ENCODE measurements at regions not wholly inside any gene's neighbourhood (a gene's known extent, or its start where the extent isn't known, plus 50 kb on each side); places are given as distances from the start of the nearest gene placed in this dataset.
"Not testable (repeated sequence)": the region's sequence is repeated elsewhere in the genome, so short reads cannot be mapped to it uniquely, and the experiment has no call there.

- no peaks in the 10 kb centered on the region for H3K9me3 ChIP-seq (ENCODE audit: insufficient read depth, low read length, severe bottlenecking)
- no peak for ATAC-seq (ENCODE audit: insufficient read depth, low read depth)
- H2AFZ ChIP-seq (ENCODE audit: low read depth, low read length), result no peak overlapping the region
- no peaks in the 10 kb centered on the region for H4K20me1 ChIP-seq (ENCODE audit: insufficient read depth, low read length)
- DNase-seq, result no peak
- H3K27me3 ChIP-seq (ENCODE audit: insufficient read depth, low read length, poor library complexity), result no peaks in the 10 kb centered on the region
- peak overlapping the region; percentile 63 for H3K27ac ChIP-seq (ENCODE audit: low read length)
- H3K4me2 ChIP-seq (ENCODE audit: insufficient read depth, low read length), result no peak overlapping the region
- H3K4me3 ChIP-seq (ENCODE audit: low read depth in 1 of 2, low read length in 2 of 2), result no peak overlapping the region
- no peaks in the 10 kb centered on the region for H3K36me3 ChIP-seq (ENCODE audit: insufficient read depth, low read length)
- no peak for TF ChIP-seq CTCF (IDR thresholded peaks at IDR 0.05; ENCODE audit: borderline replicate concordance, extremely low read depth, low read length, poor library complexity, severe bottlenecking)
- no peak for TF ChIP-seq EZH2 (IDR thresholded peaks at IDR 0.05; ENCODE audit: borderline replicate concordance, low read depth, low read length, severe bottlenecking)
- peaks cover 91% of the 10 kb centered on the region for H3K79me2 ChIP-seq (ENCODE audit: insufficient read depth, low read length)
- no peak overlapping the region for H3K9ac ChIP-seq (ENCODE audit: low read depth, low read length)
- peaks cover 68% of the 10 kb centered on the region for H3K4me1 ChIP-seq (ENCODE audit: insufficient read depth, low read length)
Observed at GRCh38 chr6:21731411-21732031, 138.0 kb downstream of the SOX4 start.

- not testable (repeated sequence) for H3K36me3 ChIP-seq (ENCODE audit: insufficient read depth, low read length); H3K27me3 ChIP-seq (ENCODE audit: insufficient read depth, low read length, poor library complexity); H3K9ac ChIP-seq (ENCODE audit: low read depth, low read length); H4K20me1 ChIP-seq (ENCODE audit: insufficient read depth, low read length); ATAC-seq (ENCODE audit: insufficient read depth, low read depth); H2AFZ ChIP-seq (ENCODE audit: low read depth, low read length); DNase-seq; H3K4me3 ChIP-seq (ENCODE audit: low read depth in 1 of 2, low read length in 2 of 2); H3K9me3 ChIP-seq (ENCODE audit: insufficient read depth, low read length, severe bottlenecking)
- Histone ChIP-seq H3K4me1 (ENCODE audit: insufficient read depth, low read length) (peaks cover 71% of the 10 kb centered on the region), H3K79me2 (ENCODE audit: insufficient read depth, low read length) (peaks cover 90% of the 10 kb centered on the region), H3K4me2 (ENCODE audit: insufficient read depth, low read length) (0 out of 2 replicates have a peak overlapping the region, but pooled peaks have one; percentile 1), H3K27ac (ENCODE audit: low read length) (peak overlapping the region; percentile 63)
Observed at GRCh38 chr6:21732032-21732730, 138.6 kb downstream of the SOX4 start.

- Histone ChIP-seq H3K27ac (ENCODE audit: low read length) (peak overlapping the region; percentile 47), H3K4me3 (ENCODE audit: low read depth in 1 of 2, low read length in 2 of 2) (no peak overlapping the region), H3K9me3 (ENCODE audit: insufficient read depth, low read length, severe bottlenecking) (no peaks in the 10 kb centered on the region), H2AFZ (ENCODE audit: low read depth, low read length) (no peak overlapping the region), H3K27me3 (ENCODE audit: insufficient read depth, low read length, poor library complexity) (no peaks in the 10 kb centered on the region), H3K9ac (ENCODE audit: low read depth, low read length) (no peak overlapping the region), H4K20me1 (ENCODE audit: insufficient read depth, low read length) (peaks cover 4% of the 10 kb centered on the region; the same call in 1 of the 2 replicates), H3K36me3 (ENCODE audit: insufficient read depth, low read length) (no peaks in the 10 kb centered on the region), H3K4me1 (ENCODE audit: insufficient read depth, low read length) (peaks cover 70% of the 10 kb centered on the region), H3K79me2 (ENCODE audit: insufficient read depth, low read length) (peaks cover 90% of the 10 kb centered on the region), H3K4me2 (ENCODE audit: insufficient read depth, low read length) (0 out of 2 replicates have a peak overlapping the region, but pooled peaks have one; percentile 1)
- TF ChIP-seq CTCF (IDR thresholded peaks at IDR 0.05; ENCODE audit: borderline replicate concordance, extremely low read depth, low read length, poor library complexity, severe bottlenecking), result no peak
- TF ChIP-seq EZH2 (IDR thresholded peaks at IDR 0.05; ENCODE audit: borderline replicate concordance, low read depth, low read length, severe bottlenecking), result no peak
- ATAC-seq (ENCODE audit: insufficient read depth, low read depth), result no peak
- DNase-seq, result no peak
Observed at GRCh38 chr6:21732731-21733130, 139.2 kb downstream of the SOX4 start.

GRCh38 chr6:21733311-21733710 lies 139.8 kb downstream of the SOX4 start:
- Histone ChIP-seq H3K9me3 (ENCODE audit: insufficient read depth, low read length, severe bottlenecking) (no peaks in the 10 kb centered on the region), H3K79me2 (ENCODE audit: insufficient read depth, low read length) (peaks cover 90% of the 10 kb centered on the region), H3K27ac (ENCODE audit: low read length) (peak overlapping the region; percentile 44)

More at GRCh38 chr6:21733311-21733710, 139.8 kb downstream of the SOX4 start:
- Histone ChIP-seq H3K4me1 (ENCODE audit: insufficient read depth, low read length) (peaks cover 65% of the 10 kb centered on the region), H2AFZ (ENCODE audit: low read depth, low read length) (no peak overlapping the region), H3K36me3 (ENCODE audit: insufficient read depth, low read length) (no peaks in the 10 kb centered on the region), H3K27me3 (ENCODE audit: insufficient read depth, low read length, poor library complexity) (no peaks in the 10 kb centered on the region), H3K4me2 (ENCODE audit: insufficient read depth, low read length) (no peak overlapping the region), H4K20me1 (ENCODE audit: insufficient read depth, low read length) (peaks cover 4% of the 10 kb centered on the region; the same call in 1 of the 2 replicates), H3K4me3 (ENCODE audit: low read depth in 1 of 2, low read length in 2 of 2) (no peak overlapping the region), H3K9ac (ENCODE audit: low read depth, low read length) (no peak overlapping the region)
- ATAC-seq (ENCODE audit: insufficient read depth, low read depth), result peak; percentile 58
- peak; percentile 36 for DNase-seq
- no peak for TF ChIP-seq EZH2 (IDR thresholded peaks at IDR 0.05; ENCODE audit: borderline replicate concordance, low read depth, low read length, severe bottlenecking)
